ENCODE measurements at regions not wholly inside any gene's neighbourhood (a gene's known extent, or its start where the extent isn't known, plus 50 kb on each side); places are given as distances from the start of the nearest gene placed in this dataset.
A peak's percentile ranks its signal among the peaks of the same experiment; 100 is the strongest.

DNA sequence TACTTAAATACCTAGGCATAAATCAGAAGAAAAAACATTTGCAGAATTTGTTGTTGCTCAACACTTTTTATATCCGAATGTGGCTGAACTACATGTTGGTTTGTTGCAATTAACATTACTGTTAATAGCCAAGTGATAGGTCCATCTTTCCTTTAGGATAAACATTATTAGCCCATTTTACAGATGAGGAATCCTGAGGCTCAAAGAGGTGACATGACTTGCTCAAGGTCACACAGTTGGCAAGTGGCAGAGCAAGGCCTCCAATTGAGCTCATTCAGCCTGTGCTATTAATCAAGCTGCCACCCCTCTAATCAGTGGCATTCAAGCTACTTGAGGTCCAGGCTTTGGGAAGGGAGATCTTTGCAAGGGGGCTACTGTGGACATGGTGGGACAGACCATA is 125.8 kb upstream of the ATP2B2 start:
- no CpG with 5 or more reads among the region's 1 CpG for WGBS, 2 donors (ENCODE audit: extremely low coverage in 2 of 2, insufficient read length in 2 of 2, insufficient replicate concordance in 1 of 2)
- Histone ChIP-seq H2AK5ac (ENCODE audit: low read depth, low read length) (no peak overlapping the region), H2BK120ac (ENCODE audit: low read depth, low read length) (no peak overlapping the region), H2BK15ac (ENCODE audit: low read length) (no peak overlapping the region), H2BK5ac (ENCODE audit: low read length) (no peak overlapping the region), H3K9me3 (replicated peaks in 1 of 2; ENCODE audit: control insufficient read depth in 2 of 2, insufficient read depth in 1 of 2, low read depth in 1 of 2, low read length in 2 of 2) (no peaks in the 10 kb centered on the region), H3K4me1 (ENCODE audit: control insufficient read depth in 2 of 2, insufficient read depth in 1 of 2, low read depth in 1 of 2, low read length in 2 of 2) (peaks cover 0 to 9% of the 10 kb centered on the region in 2 donors), H2BK12ac (ENCODE audit: low read length) (no peak overlapping the region), H3K4ac (ENCODE audit: low read length) (no peak overlapping the region), H3K79me1 (ENCODE audit: low read depth, low read length) (no peaks in the 10 kb centered on the region), H3K27ac (replicated peaks; ENCODE audit: low read length) (no peak overlapping the region), H3K4me2 (ENCODE audit: insufficient read depth, low read length, poor library complexity, severe bottlenecking) (no peak overlapping the region), H3K27me3 (ENCODE audit: control insufficient read depth in 3 of 3, insufficient read depth in 3 of 3, low read depth in 1 of 3, low read length in 3 of 3) (peaks cover 0 to 3% (median 0%) of the 10 kb centered on the region in 3 experiments), H3K18ac (ENCODE audit: low read length) (no peak overlapping the region), H3K4me3 (ENCODE audit: low read length in 2 of 2) (no peak overlapping the region), H3K14ac (ENCODE audit: low read length) (no peak overlapping the region), H3K36me3 (replicated peaks in 1 of 2; ENCODE audit: control insufficient read depth in 2 of 2, insufficient read depth in 2 of 2, low read length in 2 of 2) (no peaks in the 10 kb centered on the region), H3K9ac (ENCODE audit: low read depth, low read length, poor library complexity) (no peak overlapping the region), H4K8ac (ENCODE audit: low read depth, low read length) (no peak overlapping the region), H3K23ac (ENCODE audit: low read depth, low read length, poor library complexity) (no peak overlapping the region), H2AFZ (ENCODE audit: low read length) (no peak overlapping the region), H4K91ac (ENCODE audit: low read depth, low read length, poor library complexity) (no peak overlapping the region)
- DNase-seq (ENCODE audit: low spot score), result no peak

DNA sequence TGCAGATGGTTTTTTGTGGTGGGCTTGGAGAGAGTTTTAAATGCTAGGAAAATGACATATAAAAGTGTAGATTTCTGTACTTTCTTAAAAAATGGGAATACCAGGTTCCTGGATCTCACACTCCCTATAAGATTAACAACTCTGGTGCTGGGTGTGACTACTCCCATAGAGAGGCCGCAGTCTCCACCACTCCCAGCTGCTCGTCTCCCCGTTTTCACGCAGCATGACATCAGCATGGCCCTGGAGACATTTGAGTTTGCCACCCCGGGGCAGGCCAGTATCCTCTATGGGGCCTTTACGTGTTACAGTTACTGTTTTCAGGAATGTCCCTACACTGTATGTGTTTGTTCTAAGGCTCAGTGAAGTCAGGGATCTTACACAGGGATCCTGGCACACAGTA is 126.7 kb upstream of the ATP2B2 start:
- Histone ChIP-seq H3K4me1 (ENCODE audit: control insufficient read depth in 2 of 2, insufficient read depth in 1 of 2, low read depth in 1 of 2, low read length in 2 of 2) (peaks cover 0 to 9% of the 10 kb centered on the region in 2 donors), H2BK5ac (ENCODE audit: low read length) (no peak overlapping the region), H3K4ac (ENCODE audit: low read length) (no peak overlapping the region), H3K4me3 (ENCODE audit: low read length in 2 of 2) (no peak overlapping the region), H3K27me3 (ENCODE audit: control insufficient read depth in 3 of 3, insufficient read depth in 3 of 3, low read depth in 1 of 3, low read length in 3 of 3) (peaks cover 0 to 3% (median 0%) of the 10 kb centered on the region in 3 experiments), H3K23ac (ENCODE audit: low read depth, low read length, poor library complexity) (no peak overlapping the region), H3K14ac (ENCODE audit: low read length) (no peak overlapping the region), H2BK12ac (ENCODE audit: low read length) (no peak overlapping the region), H4K91ac (ENCODE audit: low read depth, low read length, poor library complexity) (no peak overlapping the region), H3K4me2 (ENCODE audit: insufficient read depth, low read length, poor library complexity, severe bottlenecking) (no peak overlapping the region), H2BK15ac (ENCODE audit: low read length) (no peak overlapping the region), H2AFZ (ENCODE audit: low read length) (no peak overlapping the region), H3K18ac (ENCODE audit: low read length) (no peak overlapping the region), H3K36me3 (replicated peaks in 1 of 2; ENCODE audit: control insufficient read depth in 2 of 2, insufficient read depth in 2 of 2, low read length in 2 of 2) (no peaks in the 10 kb centered on the region), H3K9ac (ENCODE audit: low read depth, low read length, poor library complexity) (no peak overlapping the region), H3K9me3 (replicated peaks in 1 of 2; ENCODE audit: control insufficient read depth in 2 of 2, insufficient read depth in 1 of 2, low read depth in 1 of 2, low read length in 2 of 2) (no peaks in the 10 kb centered on the region), H2BK120ac (ENCODE audit: low read depth, low read length) (no peak overlapping the region), H3K27ac (replicated peaks; ENCODE audit: low read length) (no peak overlapping the region), H4K8ac (ENCODE audit: low read depth, low read length) (no peak overlapping the region), H3K79me1 (ENCODE audit: low read depth, low read length) (no peaks in the 10 kb centered on the region), H2AK5ac (ENCODE audit: low read depth, low read length) (no peak overlapping the region)
- no CpG with 5 or more reads among the region's 6 CpGs for WGBS, 2 donors (ENCODE audit: extremely low coverage in 2 of 2, insufficient read length in 2 of 2, insufficient replicate concordance in 1 of 2)
- no peak for DNase-seq (ENCODE audit: low spot score)

DNA sequence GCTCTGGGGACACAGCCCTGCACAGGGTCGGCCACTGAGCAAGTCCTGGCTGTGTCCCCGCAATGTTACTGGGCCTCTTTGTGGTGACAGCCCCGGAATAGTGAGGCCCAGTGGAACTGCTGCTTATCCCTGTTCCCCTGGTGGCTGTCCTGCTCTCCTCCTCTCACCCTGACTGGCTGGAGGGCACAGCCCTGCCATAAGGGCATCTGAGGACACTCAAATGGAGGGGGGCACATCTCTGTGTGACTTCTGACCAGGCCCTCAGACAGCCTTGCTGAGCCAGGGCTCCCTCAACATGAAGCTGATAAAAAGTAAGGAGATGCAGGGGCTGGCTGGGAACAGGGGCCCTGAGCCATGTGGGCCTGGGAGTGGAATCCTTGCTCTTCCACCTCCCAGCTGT is 127.4 kb upstream of the ATP2B2 start:
- no peak overlapping the region for H3K14ac ChIP-seq (ENCODE audit: low read length)
- H3K27ac ChIP-seq (replicated peaks; ENCODE audit: low read length), result no peak overlapping the region
- H3K36me3 ChIP-seq (replicated peaks in 1 of 2; ENCODE audit: control insufficient read depth in 2 of 2, insufficient read depth in 2 of 2, low read length in 2 of 2), result no peaks in the 10 kb centered on the region
- H4K91ac ChIP-seq (ENCODE audit: low read depth, low read length, poor library complexity), result no peak overlapping the region
- H2BK120ac ChIP-seq (ENCODE audit: low read depth, low read length), result no peak overlapping the region
- peak overlapping the region; percentile 29 for H2BK15ac ChIP-seq (ENCODE audit: low read length)
- no peak overlapping the region for H3K9ac ChIP-seq (ENCODE audit: low read depth, low read length, poor library complexity)
- no peak overlapping the region for H2AFZ ChIP-seq (ENCODE audit: low read length)
- H2BK5ac ChIP-seq (ENCODE audit: low read length), result no peak overlapping the region
- peaks cover 0 to 3% (median 0%) of the 10 kb centered on the region in 3 experiments for H3K27me3 ChIP-seq (ENCODE audit: control insufficient read depth in 3 of 3, insufficient read depth in 3 of 3, low read depth in 1 of 3, low read length in 3 of 3)
- H3K23ac ChIP-seq (ENCODE audit: low read depth, low read length, poor library complexity), result no peak overlapping the region
- no peaks in the 10 kb centered on the region for H3K9me3 ChIP-seq (replicated peaks in 1 of 2; ENCODE audit: control insufficient read depth in 2 of 2, insufficient read depth in 1 of 2, low read depth in 1 of 2, low read length in 2 of 2)
- no peak overlapping the region for H2AK5ac ChIP-seq (ENCODE audit: low read depth, low read length)
- no peak overlapping the region for H3K4ac ChIP-seq (ENCODE audit: low read length)
- H3K4me2 ChIP-seq (ENCODE audit: insufficient read depth, low read length, poor library complexity, severe bottlenecking), result no peak overlapping the region
- WGBS, 2 donors (ENCODE audit: extremely low coverage in 2 of 2, insufficient read length in 2 of 2, insufficient replicate concordance in 1 of 2), result no CpG with 5 or more reads among the region's 3 CpGs
- no peak overlapping the region for H4K8ac ChIP-seq (ENCODE audit: low read depth, low read length)
- H3K4me3 ChIP-seq (ENCODE audit: low read length in 2 of 2), result no peak overlapping the region
- no peak overlapping the region for H2BK12ac ChIP-seq (ENCODE audit: low read length)
- peak overlapping the region; percentile 81 for H3K18ac ChIP-seq (ENCODE audit: low read length)
- H3K79me1 ChIP-seq (ENCODE audit: low read depth, low read length), result no peaks in the 10 kb centered on the region
- DNase-seq (ENCODE audit: low spot score), result no peak
- peaks cover 0 to 9% of the 10 kb centered on the region in 2 donors for H3K4me1 ChIP-seq (ENCODE audit: control insufficient read depth in 2 of 2, insufficient read depth in 1 of 2, low read depth in 1 of 2, low read length in 2 of 2)

DNA sequence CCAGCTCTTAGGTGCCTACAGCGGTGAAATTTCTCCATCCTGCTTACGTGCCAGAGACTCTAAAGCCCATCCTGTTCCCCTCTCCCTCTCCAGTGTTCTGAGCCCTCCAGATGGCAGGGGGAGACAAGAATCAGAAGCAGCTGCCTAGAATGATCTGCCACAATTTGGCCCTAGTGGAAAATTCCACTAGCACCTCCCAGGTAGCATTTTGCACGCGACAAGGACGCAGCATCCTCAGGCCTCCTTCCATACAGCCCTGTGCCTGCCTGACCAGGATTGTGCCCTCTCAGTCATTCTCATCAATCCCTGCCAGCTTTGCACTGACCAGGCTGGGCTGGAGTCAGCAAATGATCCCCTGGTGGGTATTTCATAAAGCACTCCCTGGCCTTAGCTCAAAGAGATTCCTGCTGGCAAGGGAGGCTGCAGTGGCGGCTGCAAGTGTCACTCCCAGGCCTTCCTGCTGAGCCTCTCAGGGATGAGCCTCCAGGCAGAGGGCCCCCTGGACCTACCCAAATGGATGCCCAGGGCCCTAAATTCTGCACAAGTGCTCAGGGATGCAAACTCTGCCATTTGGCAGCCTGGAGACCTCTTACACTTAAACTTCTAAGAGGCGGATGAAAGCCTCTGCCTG is 130.2 kb upstream of the ATP2B2 start:
- no peak overlapping the region for H3K27ac ChIP-seq (replicated peaks; ENCODE audit: low read length)
- DNase-seq (ENCODE audit: low spot score), result no peak
- no peak overlapping the region for H3K4ac ChIP-seq (ENCODE audit: low read length)
- no peak overlapping the region for H4K91ac ChIP-seq (ENCODE audit: low read depth, low read length, poor library complexity)
- no peak overlapping the region for H3K14ac ChIP-seq (ENCODE audit: low read length)
- no peak overlapping the region for H2BK12ac ChIP-seq (ENCODE audit: low read length)
- no peak overlapping the region for H2BK15ac ChIP-seq (ENCODE audit: low read length)
- H3K79me1 ChIP-seq (ENCODE audit: low read depth, low read length), result no peaks in the 10 kb centered on the region
- H3K9me3 ChIP-seq (replicated peaks in 1 of 2; ENCODE audit: control insufficient read depth in 2 of 2, insufficient read depth in 1 of 2, low read depth in 1 of 2, low read length in 2 of 2), result peaks cover 0 to 2% of the 10 kb centered on the region in 2 donors
- H4K8ac ChIP-seq (ENCODE audit: low read depth, low read length), result no peak overlapping the region
- H2BK120ac ChIP-seq (ENCODE audit: low read depth, low read length), result no peak overlapping the region
- peak overlapping the region; percentile 62 for H3K18ac ChIP-seq (ENCODE audit: low read length)
- no peak overlapping the region for H2AK5ac ChIP-seq (ENCODE audit: low read depth, low read length)
- no peak overlapping the region for H3K4me3 ChIP-seq (ENCODE audit: low read length in 2 of 2)
- H3K23ac ChIP-seq (ENCODE audit: low read depth, low read length, poor library complexity), result no peak overlapping the region
- no peak overlapping the region for H2BK5ac ChIP-seq (ENCODE audit: low read length)
- H3K27me3 ChIP-seq (ENCODE audit: control insufficient read depth in 3 of 3, insufficient read depth in 3 of 3, low read depth in 1 of 3, low read length in 3 of 3), result no peaks in the 10 kb centered on the region
- WGBS, 2 donors (ENCODE audit: extremely low coverage in 2 of 2, insufficient read length in 2 of 2, insufficient replicate concordance in 1 of 2), result no CpG with 5 or more reads among the region's 7 CpGs
- H3K4me1 ChIP-seq (ENCODE audit: control insufficient read depth in 2 of 2, insufficient read depth in 1 of 2, low read depth in 1 of 2, low read length in 2 of 2), result peaks cover 0 to 4% of the 10 kb centered on the region in 2 donors
- H3K36me3 ChIP-seq (replicated peaks in 1 of 2; ENCODE audit: control insufficient read depth in 2 of 2, insufficient read depth in 2 of 2, low read length in 2 of 2), result no peaks in the 10 kb centered on the region
- H3K9ac ChIP-seq (ENCODE audit: low read depth, low read length, poor library complexity), result peak overlapping the region; percentile 38
- H2AFZ ChIP-seq (ENCODE audit: low read length), result no peak overlapping the region
- no peak overlapping the region for H3K4me2 ChIP-seq (ENCODE audit: insufficient read depth, low read length, poor library complexity, severe bottlenecking)
